ENCODE measurements at regions not wholly inside any gene's neighbourhood (a gene's known extent, or its start where the extent isn't known, plus 50 kb on each side); places are given as distances from the start of the nearest gene placed in this dataset.

DNA sequence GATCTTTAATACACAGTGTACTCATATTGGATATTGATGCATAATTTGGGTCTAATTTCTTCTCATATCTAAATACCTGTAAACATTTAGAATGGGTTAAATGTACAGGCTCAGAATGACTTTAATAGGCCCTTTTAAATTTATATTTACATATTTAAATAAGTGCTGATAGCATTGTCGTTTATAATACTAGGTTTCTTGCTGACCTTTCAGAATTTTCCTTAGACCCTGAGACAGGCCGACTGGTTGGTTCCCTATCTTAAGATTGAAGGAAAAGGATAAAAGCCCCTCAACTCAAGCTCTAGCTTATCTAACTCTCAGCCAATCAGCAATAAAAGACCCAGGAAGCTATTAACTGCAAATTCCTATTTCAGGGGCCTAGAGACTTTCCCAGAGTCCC, 67.8 kb upstream of the HNMT start:
- no peaks in the 10 kb centered on the region for H3K27me3 ChIP-seq (ENCODE audit: control insufficient read depth, extremely low read depth, insufficient read depth, low read length)
- no peaks in the 10 kb centered on the region for H3K9me3 ChIP-seq (ENCODE audit: control insufficient read depth, low read depth, low read length)
- dilution Hi-C loops (cut with MboI; ENCODE audit: extremely low pct_ligation_motif_present, low sequenced_read_pairs), result no loop called here
- no peak for DNase-seq (ENCODE audit: low read depth, low spot score)
- H3K9me1 ChIP-seq (ENCODE audit: control insufficient read depth, extremely low read depth, insufficient read depth, low read length), result no peaks in the 10 kb centered on the region
- no peak for FAIRE-seq
- H2AFZ ChIP-seq (ENCODE audit: control insufficient read depth, low read length), result no peak overlapping the region
- H3K27ac ChIP-seq (ENCODE audit: control insufficient read depth, insufficient read depth, low read length), result no peak overlapping the region
- no peak overlapping the region for H3K4me2 ChIP-seq (ENCODE audit: control insufficient read depth, extremely low read depth, insufficient read depth, low read depth, low read length)
- TF ChIP-seq EZH2 (IDR thresholded peaks at IDR 0.05; ENCODE audit: low read length) (no peak), CTCF (optimal IDR thresholded peaks at IDR 0.05 in 1 of 3, IDR thresholded peaks at IDR 0.05 in 1 of 3, conservative IDR thresholded peaks at IDR 0.05 in 1 of 3; ENCODE audit: extremely low read depth in 1 of 3, insufficient read depth in 2 of 3, low read length in 3 of 3) (no peak)
- no peaks in the 10 kb centered on the region for H4K20me1 ChIP-seq (ENCODE audit: control insufficient read depth, extremely low read depth, insufficient read depth, low read length)
- no peak overlapping the region for H3K9ac ChIP-seq (ENCODE audit: control insufficient read depth, extremely low read depth, insufficient read depth, low read length)
- H3K79me2 ChIP-seq (ENCODE audit: control insufficient read depth, insufficient read depth, low read length), result no peaks in the 10 kb centered on the region
- no peak overlapping the region for H3K4me3 ChIP-seq (ENCODE audit: control insufficient read depth in 2 of 3, extremely low read depth in 1 of 3, insufficient read depth in 2 of 3, low read depth in 1 of 3, low read length in 3 of 3)
- H3K36me3 ChIP-seq (ENCODE audit: control insufficient read depth in 2 of 2, extremely low read depth in 1 of 2, insufficient read depth in 2 of 2, low read length in 2 of 2), result no peaks in the 10 kb centered on the region
- no peaks in the 10 kb centered on the region for H3K4me1 ChIP-seq (ENCODE audit: control insufficient read depth, extremely low read depth, insufficient read depth, low read length)

DNA sequence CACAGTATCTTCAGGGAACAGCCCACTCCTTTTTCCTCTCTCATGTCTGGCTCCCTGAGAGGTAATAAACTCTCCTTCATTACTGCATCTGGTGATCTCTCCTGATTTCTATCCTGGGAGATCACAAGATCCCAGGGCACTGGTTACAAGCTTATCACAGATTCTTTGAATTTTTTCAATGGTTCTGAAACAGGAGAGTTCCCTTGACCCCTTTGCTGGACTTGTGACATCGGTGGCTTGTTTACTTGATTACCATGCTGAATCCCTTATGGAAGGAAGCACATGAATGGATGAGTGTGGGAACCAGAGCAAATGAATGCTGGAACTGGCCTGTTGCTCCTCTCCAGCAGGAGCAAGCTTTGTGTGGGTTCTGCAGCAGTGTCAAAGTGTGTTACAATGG, 67.2 kb upstream of the HNMT start:
- TF ChIP-seq CTCF (optimal IDR thresholded peaks at IDR 0.05 in 1 of 3, IDR thresholded peaks at IDR 0.05 in 1 of 3, conservative IDR thresholded peaks at IDR 0.05 in 1 of 3; ENCODE audit: extremely low read depth in 1 of 3, insufficient read depth in 2 of 3, low read length in 3 of 3) (no peak), EZH2 (IDR thresholded peaks at IDR 0.05; ENCODE audit: low read length) (no peak)
- Histone ChIP-seq H3K27me3 (ENCODE audit: control insufficient read depth, extremely low read depth, insufficient read depth, low read length) (no peaks in the 10 kb centered on the region), H3K36me3 (ENCODE audit: control insufficient read depth in 2 of 2, extremely low read depth in 1 of 2, insufficient read depth in 2 of 2, low read length in 2 of 2) (no peaks in the 10 kb centered on the region), H3K79me2 (ENCODE audit: control insufficient read depth, insufficient read depth, low read length) (no peaks in the 10 kb centered on the region), H3K9ac (ENCODE audit: control insufficient read depth, extremely low read depth, insufficient read depth, low read length) (no peak overlapping the region), H3K27ac (ENCODE audit: control insufficient read depth, insufficient read depth, low read length) (no peak overlapping the region), H3K9me1 (ENCODE audit: control insufficient read depth, extremely low read depth, insufficient read depth, low read length) (no peaks in the 10 kb centered on the region), H4K20me1 (ENCODE audit: control insufficient read depth, extremely low read depth, insufficient read depth, low read length) (no peaks in the 10 kb centered on the region), H3K9me3 (ENCODE audit: control insufficient read depth, low read depth, low read length) (no peaks in the 10 kb centered on the region), H2AFZ (ENCODE audit: control insufficient read depth, low read length) (no peak overlapping the region), H3K4me2 (ENCODE audit: control insufficient read depth, extremely low read depth, insufficient read depth, low read depth, low read length) (no peak overlapping the region), H3K4me3 (ENCODE audit: control insufficient read depth in 2 of 3, extremely low read depth in 1 of 3, insufficient read depth in 2 of 3, low read depth in 1 of 3, low read length in 3 of 3) (no peak overlapping the region), H3K4me1 (ENCODE audit: control insufficient read depth, extremely low read depth, insufficient read depth, low read length) (no peaks in the 10 kb centered on the region)
- dilution Hi-C loops (cut with MboI; ENCODE audit: extremely low pct_ligation_motif_present, low sequenced_read_pairs), result no loop called here
- FAIRE-seq (no peak), DNase-seq (ENCODE audit: low read depth, low spot score) (no peak)

Measured in keratinocyte (primary cell).